ENCODE measurements at regions not wholly inside any gene's neighbourhood (a gene's known extent, or its start where the extent isn't known, plus 50 kb on each side); places are given as distances from the start of the nearest gene placed in this dataset.

- H3K27me3 ChIP-seq (replicated peaks; ENCODE audit: insufficient read depth, low read length): no peaks in the 10 kb centered on the region
- H3K79me2 ChIP-seq (ENCODE audit: low read length): no peaks in the 10 kb centered on the region
- no peak for TF ChIP-seq CTCF (IDR thresholded peaks at IDR 0.05; ENCODE audit: low read length)
- TF ChIP-seq EZH2 (optimal IDR thresholded peaks at IDR 0.05; ENCODE audit: low read depth, low read length): no peak
- TF ChIP-seq EZH2phosphoT487 (IDR thresholded peaks at IDR 0.05; ENCODE audit: low read length): no peak
- no peak for DNase-seq
- peaks cover 9% of the 10 kb centered on the region; the same call in 1 of the 2 replicates for H3K4me1 ChIP-seq (ENCODE audit: low read length)
- no peaks in the 10 kb centered on the region for H3K36me3 ChIP-seq (replicated peaks; ENCODE audit: insufficient read depth, low read length)
- H3K4me3 ChIP-seq (ENCODE audit: low read length): no peak overlapping the region
- H3K9me3 ChIP-seq (replicated peaks; ENCODE audit: insufficient read depth, low read length): no peaks in the 10 kb centered on the region
- H4K20me1 ChIP-seq (ENCODE audit: insufficient read depth, low read length): no peaks in the 10 kb centered on the region
- H3K4me2 ChIP-seq (ENCODE audit: low read depth, low read length): no peak overlapping the region
- no peaks in the 10 kb centered on the region for H3K9me2 ChIP-seq (replicated peaks; ENCODE audit: insufficient read depth, low read length)
- H3K9ac ChIP-seq (ENCODE audit: low read length): no peak overlapping the region
- H2AFZ ChIP-seq (ENCODE audit: low read length): no peak overlapping the region
- H3F3A ChIP-seq (ENCODE audit: insufficient read depth, low read length): no peaks in the 10 kb centered on the region
- H3K27ac ChIP-seq (ENCODE audit: low read length): no peak overlapping the region
Observed at GRCh38 chr5:2260211-2261003, 377.7 kb upstream of the IRX4 start.

- H3K9me3 ChIP-seq (replicated peaks; ENCODE audit: insufficient read depth, low read length): no peaks in the 10 kb centered on the region
- H3K9me2 ChIP-seq (replicated peaks; ENCODE audit: insufficient read depth, low read length): no peaks in the 10 kb centered on the region
- no peak overlapping the region for H3K4me3 ChIP-seq (ENCODE audit: low read length)
- peak; percentile 86 for DNase-seq
- no peaks in the 10 kb centered on the region for H3K79me2 ChIP-seq (ENCODE audit: low read length)
- no peaks in the 10 kb centered on the region for H4K20me1 ChIP-seq (ENCODE audit: insufficient read depth, low read length)
- TF ChIP-seq CTCF (IDR thresholded peaks at IDR 0.05; ENCODE audit: low read length) (no peak), EZH2 (optimal IDR thresholded peaks at IDR 0.05; ENCODE audit: low read depth, low read length) (no peak), EZH2phosphoT487 (IDR thresholded peaks at IDR 0.05; ENCODE audit: low read length) (no peak)
- no peak overlapping the region for H3K27ac ChIP-seq (ENCODE audit: low read length)
- no peak overlapping the region for H3K9ac ChIP-seq (ENCODE audit: low read length)
- no peaks in the 10 kb centered on the region for H3K36me3 ChIP-seq (replicated peaks; ENCODE audit: insufficient read depth, low read length)
- no peaks in the 10 kb centered on the region for H3F3A ChIP-seq (ENCODE audit: insufficient read depth, low read length)
- H2AFZ ChIP-seq (ENCODE audit: low read length): no peak overlapping the region
- H3K4me1 ChIP-seq (ENCODE audit: low read length): peaks cover 9% of the 10 kb centered on the region; the same call in 1 of the 2 replicates
- H3K4me2 ChIP-seq (ENCODE audit: low read depth, low read length): no peak overlapping the region
- H3K27me3 ChIP-seq (replicated peaks; ENCODE audit: insufficient read depth, low read length): no peaks in the 10 kb centered on the region
Observed at GRCh38 chr5:2259494-2260107, 376.9 kb upstream of the IRX4 start.

GRCh38 chr5:2258861-2259260 lies 376.1 kb upstream of the IRX4 start:
- H3K27ac ChIP-seq (ENCODE audit: low read length): no peak overlapping the region
- no peaks in the 10 kb centered on the region for H3F3A ChIP-seq (ENCODE audit: insufficient read depth, low read length)
- no peak for DNase-seq
- peaks cover 9% of the 10 kb centered on the region; the same call in 1 of the 2 replicates for H3K4me1 ChIP-seq (ENCODE audit: low read length)
- H3K9me3 ChIP-seq (replicated peaks; ENCODE audit: insufficient read depth, low read length): no peaks in the 10 kb centered on the region
- no peaks in the 10 kb centered on the region for H4K20me1 ChIP-seq (ENCODE audit: insufficient read depth, low read length)
- TF ChIP-seq CTCF (IDR thresholded peaks at IDR 0.05; ENCODE audit: low read length): no peak
- TF ChIP-seq EZH2 (optimal IDR thresholded peaks at IDR 0.05; ENCODE audit: low read depth, low read length): no peak
- no peak for TF ChIP-seq EZH2phosphoT487 (IDR thresholded peaks at IDR 0.05; ENCODE audit: low read length)
- H3K36me3 ChIP-seq (replicated peaks; ENCODE audit: insufficient read depth, low read length): no peaks in the 10 kb centered on the region
- no peak overlapping the region for H3K4me2 ChIP-seq (ENCODE audit: low read depth, low read length)
- no peak overlapping the region for H3K4me3 ChIP-seq (ENCODE audit: low read length)
- no peaks in the 10 kb centered on the region for H3K79me2 ChIP-seq (ENCODE audit: low read length)
- H2AFZ ChIP-seq (ENCODE audit: low read length): no peak overlapping the region
- H3K27me3 ChIP-seq (replicated peaks; ENCODE audit: insufficient read depth, low read length): no peaks in the 10 kb centered on the region
- no peaks in the 10 kb centered on the region for H3K9me2 ChIP-seq (replicated peaks; ENCODE audit: insufficient read depth, low read length)
- no peak overlapping the region for H3K9ac ChIP-seq (ENCODE audit: low read length)
